ENCODE measurements at regions not wholly inside any gene's neighbourhood (a gene's known extent, or its start where the extent isn't known, plus 50 kb on each side); places are given as distances from the start of the nearest gene placed in this dataset.

DNA sequence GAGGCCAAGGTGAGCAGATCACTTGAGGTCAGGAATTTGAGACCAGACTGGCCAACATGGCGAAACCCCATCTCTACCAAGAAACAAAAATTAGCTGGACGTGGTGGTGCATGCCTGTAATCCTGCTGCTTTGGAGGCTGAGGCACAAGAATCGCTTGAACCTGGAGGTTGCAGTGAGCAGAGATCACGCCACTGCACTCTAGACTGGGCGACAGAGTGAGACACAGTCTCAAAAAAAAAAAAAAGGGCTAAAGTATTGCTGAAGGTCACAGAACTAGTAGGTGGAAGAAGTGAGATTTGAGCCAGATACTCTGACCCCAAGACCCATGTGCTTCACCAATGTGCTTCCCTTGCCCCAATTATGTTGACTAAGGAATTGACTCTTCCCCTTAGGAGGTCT is 112.0 kb downstream of the NPIPB5 start:
- Histone ChIP-seq H3K27ac (ENCODE audit: low read depth) (no peak overlapping the region), H4K20me1 (replicated peaks; ENCODE audit: insufficient read depth) (no peaks in the 10 kb centered on the region), H3K4me1 (ENCODE audit: insufficient read depth) (peaks cover 46% of the 10 kb centered on the region), H3F3A (replicated peaks; ENCODE audit: low read depth) (no peaks in the 10 kb centered on the region; the same call in 1 of the 2 replicates), H3K27me3 (ENCODE audit: insufficient read depth) (no peaks in the 10 kb centered on the region), H3K36me3 (ENCODE audit: insufficient read depth) (no peaks in the 10 kb centered on the region), H3K4me3 (no peak overlapping the region), H3K79me2 (replicated peaks; ENCODE audit: insufficient read depth) (no peaks in the 10 kb centered on the region), H2AFZ (peak overlapping the region; percentile 28; the same call in 1 of the 2 replicates), H3K4me2 (no peak overlapping the region), H3K9me2 (ENCODE audit: insufficient read depth) (0 out of 2 replicates have a peak, but pooled peaks cover 2% of the 10 kb centered on the region)
- ATAC-seq (no peak), DNase-seq (ENCODE audit: low spot score) (no peak)
- Mint-ChIP-seq H3K4me3 (no peak overlapping the region), H3K27ac (no peak overlapping the region), H3K4me1 (peaks cover 9% of the 10 kb centered on the region; the same call in 2 of the 3 replicates), H3K36me3 (ENCODE audit: low read depth) (no peaks in the 10 kb centered on the region), H3K9me3 (no peaks in the 10 kb centered on the region), H3K27me3 (ENCODE audit: insufficient read depth, low read depth, poor library complexity) (peaks cover 5% of the 10 kb centered on the region)
- TF ChIP-seq JUNB (IDR thresholded peaks at IDR 0.05; ENCODE audit: unreplicated experiment) = no peak
- no peak for TF ChIP-seq NANOG (IDR thresholded peaks at IDR 0.05; ENCODE audit: borderline replicate concordance)
- no peak for TF ChIP-seq ZNF114 (CRISPR knock-in tag; IDR thresholded peaks at IDR 0.05)
- no peak for TF ChIP-seq CREB1 (CRISPR knock-in tag; IDR thresholded peaks at IDR 0.05; ENCODE audit: low read depth)
- no peak for TF ChIP-seq ZNF331 (CRISPR knock-in tag; IDR thresholded peaks at IDR 0.05; ENCODE audit: low read depth)

DNA sequence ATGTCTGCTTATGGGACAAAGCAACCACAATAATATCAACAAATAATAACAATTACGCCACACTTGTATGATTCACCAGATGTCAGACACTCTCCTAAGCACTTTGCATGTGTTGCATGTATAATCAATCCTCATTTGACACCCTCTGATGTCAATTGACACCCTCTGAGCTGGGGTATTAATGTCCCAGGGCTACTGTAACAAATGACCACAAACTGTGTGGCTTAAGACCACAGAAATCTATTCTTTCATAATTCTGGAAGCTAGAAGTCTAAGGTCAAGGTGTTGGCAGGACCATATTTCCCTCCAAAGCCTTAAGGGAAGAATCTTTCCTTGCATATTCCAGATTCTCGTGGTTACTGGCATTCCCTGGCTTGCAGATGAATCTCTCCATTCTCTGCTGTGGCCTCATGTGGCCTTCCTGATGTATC is 112.7 kb downstream of the NPIPB5 start:
- DNase-seq (ENCODE audit: low spot score) (no peak), ATAC-seq (no peak)
- Histone ChIP-seq H3K9me2 (ENCODE audit: insufficient read depth) (no peaks in the 10 kb centered on the region), H3K36me3 (ENCODE audit: insufficient read depth) (no peaks in the 10 kb centered on the region), H3K4me2 (no peak overlapping the region), H3K4me1 (ENCODE audit: insufficient read depth) (peaks cover 46% of the 10 kb centered on the region), H3K4me3 (no peak overlapping the region), H2AFZ (0 out of 2 replicates have a peak overlapping the region, but pooled peaks have one; percentile 28), H3K27ac (ENCODE audit: low read depth) (no peak overlapping the region), H3K79me2 (replicated peaks; ENCODE audit: insufficient read depth) (no peaks in the 10 kb centered on the region), H4K20me1 (replicated peaks; ENCODE audit: insufficient read depth) (no peaks in the 10 kb centered on the region), H3K27me3 (ENCODE audit: insufficient read depth) (no peaks in the 10 kb centered on the region), H3F3A (replicated peaks; ENCODE audit: low read depth) (no peaks in the 10 kb centered on the region; the same call in 1 of the 2 replicates)
- no peaks in the 10 kb centered on the region for H3K9me3 Mint-ChIP-seq
- peaks cover 3% of the 10 kb centered on the region for H3K27me3 Mint-ChIP-seq (ENCODE audit: insufficient read depth, low read depth, poor library complexity)
- H3K27ac Mint-ChIP-seq = no peak overlapping the region
- H3K36me3 Mint-ChIP-seq (ENCODE audit: low read depth) = no peaks in the 10 kb centered on the region
- H3K4me3 Mint-ChIP-seq = no peak overlapping the region
- peaks cover 9% of the 10 kb centered on the region for H3K4me1 Mint-ChIP-seq
- TF ChIP-seq CREB1 (CRISPR knock-in tag; IDR thresholded peaks at IDR 0.05; ENCODE audit: low read depth) (no peak), CTCF (conservative IDR thresholded peaks at IDR 0.05; ENCODE audit: low read depth in 2 of 2) (no peak), NANOG (IDR thresholded peaks at IDR 0.05; ENCODE audit: borderline replicate concordance) (no peak), ETS1 (IDR thresholded peaks at IDR 0.05) (no peak), ZNF462 (CRISPR knock-in tag; IDR thresholded peaks at IDR 0.05) (no peak), STAT1 (IDR thresholded peaks at IDR 0.05; ENCODE audit: unreplicated experiment) (no peak), EZH2 (IDR thresholded peaks at IDR 0.05; ENCODE audit: low read depth, unreplicated experiment) (no peak), ZNF114 (CRISPR knock-in tag; IDR thresholded peaks at IDR 0.05) (no peak), ZNF331 (CRISPR knock-in tag; IDR thresholded peaks at IDR 0.05; ENCODE audit: low read depth) (no peak), JUNB (IDR thresholded peaks at IDR 0.05; ENCODE audit: unreplicated experiment) (no peak), EZH2phosphoT487 (IDR thresholded peaks at IDR 0.05; ENCODE audit: unreplicated experiment) (no peak)
